ENCODE measurements at regions not wholly inside any gene's neighbourhood (a gene's known extent, or its start where the extent isn't known, plus 50 kb on each side); places are given as distances from the start of the nearest gene placed in this dataset.

GRCh38 chrX:124229374-124229773 is 103.1 kb upstream of the TEX13D start:
- H3K9me3 ChIP-seq (ENCODE audit: low read depth): no peaks in the 10 kb centered on the region
- TF ChIP-seq EZH2phosphoT487 (IDR thresholded peaks at IDR 0.05): no peak
- TF ChIP-seq CTCF (IDR thresholded peaks at IDR 0.05): no peak
- no peak for TF ChIP-seq EZH2 (IDR thresholded peaks at IDR 0.05)
- H3K27me3 ChIP-seq: no peaks in the 10 kb centered on the region
- peak overlapping the region; percentile 52 for H3K4me2 ChIP-seq
- Mint-ChIP-seq H3K27ac (peak overlapping the region; percentile 96), H3K4me1 (peaks cover 61% of the 10 kb centered on the region), H3K9me3 (peaks cover 6% of the 10 kb centered on the region), H3K36me3 (no peaks in the 10 kb centered on the region), H3K27me3 (ENCODE audit: insufficient read depth, low read depth) (peaks cover 4% of the 10 kb centered on the region), H3K4me3 (no peak overlapping the region)
- peak overlapping the region; percentile 63 for H3K27ac ChIP-seq
- H3K9ac ChIP-seq: no peak overlapping the region
- H3K36me3 ChIP-seq: no peaks in the 10 kb centered on the region
- H3K79me2 ChIP-seq (ENCODE audit: low read depth): no peaks in the 10 kb centered on the region
- peaks cover 36% of the 10 kb centered on the region for H3K4me1 ChIP-seq
- H3K4me3 ChIP-seq: no peak overlapping the region
- no peaks in the 10 kb centered on the region for H4K20me1 ChIP-seq (ENCODE audit: low read depth)
- peak; percentile 71 for DNase-seq (ENCODE audit: low spot score)
- H2AFZ ChIP-seq (replicated peaks): no peak overlapping the region
- peaks cover 36% of the 10 kb centered on the region for H3F3A ChIP-seq (ENCODE audit: low read depth)

GRCh38 chrX:124230655-124231450 is 101.6 kb upstream of the TEX13D start:
- Mint-ChIP-seq H3K4me3 (peak overlapping the region; percentile 39), H3K27ac (peak overlapping the region; percentile 91)

GRCh38 chrX:124231451-124231759 is 101.1 kb upstream of the TEX13D start:
- H3K9me3 Mint-ChIP-seq: peaks cover 11% of the 10 kb centered on the region
- H3K79me2 ChIP-seq (ENCODE audit: low read depth): no peaks in the 10 kb centered on the region
- peak; percentile 27 for DNase-seq (ENCODE audit: low spot score)
- peaks cover 36% of the 10 kb centered on the region for H3F3A ChIP-seq (ENCODE audit: low read depth)
- H3K9ac ChIP-seq: no peak overlapping the region
- H4K20me1 ChIP-seq (ENCODE audit: low read depth): no peaks in the 10 kb centered on the region
- no peaks in the 10 kb centered on the region for H3K27me3 ChIP-seq
- peaks cover 6% of the 10 kb centered on the region for H3K27me3 Mint-ChIP-seq (ENCODE audit: insufficient read depth, low read depth)
- H3K4me2 ChIP-seq: peak overlapping the region; percentile 71
- H3K9me3 ChIP-seq (ENCODE audit: low read depth): peaks cover 3% of the 10 kb centered on the region
- no peak overlapping the region for H3K27ac ChIP-seq
- peak overlapping the region; percentile 85 for H3K27ac Mint-ChIP-seq
- H3K36me3 ChIP-seq: no peaks in the 10 kb centered on the region
- H3K4me1 Mint-ChIP-seq: peaks cover 59% of the 10 kb centered on the region
- peak overlapping the region; percentile 19 for H3K4me3 ChIP-seq
- H3K4me3 Mint-ChIP-seq: no peak overlapping the region
- peaks cover 2% of the 10 kb centered on the region for H3K36me3 Mint-ChIP-seq
- no peak overlapping the region for H2AFZ ChIP-seq (replicated peaks)
- peaks cover 36% of the 10 kb centered on the region for H3K4me1 ChIP-seq
- no peak for TF ChIP-seq EZH2phosphoT487 (IDR thresholded peaks at IDR 0.05)
- TF ChIP-seq EZH2 (IDR thresholded peaks at IDR 0.05): no peak
- no peak for TF ChIP-seq CTCF (IDR thresholded peaks at IDR 0.05)

More at GRCh38 chrX:124230655-124231450, 101.6 kb upstream of the TEX13D start:
- no peaks in the 10 kb centered on the region for H4K20me1 ChIP-seq (ENCODE audit: low read depth)
- H3K9me3 ChIP-seq (ENCODE audit: low read depth): peaks cover 3% of the 10 kb centered on the region
- H3K27ac ChIP-seq: peak overlapping the region; percentile 46
- Mint-ChIP-seq H3K9me3 (peaks cover 11% of the 10 kb centered on the region), H3K4me1 (peaks cover 59% of the 10 kb centered on the region), H3K36me3 (peaks cover 2% of the 10 kb centered on the region), H3K27me3 (ENCODE audit: insufficient read depth, low read depth) (peaks cover 6% of the 10 kb centered on the region)
- TF ChIP-seq CTCF (IDR thresholded peaks at IDR 0.05) (no peak), EZH2phosphoT487 (IDR thresholded peaks at IDR 0.05) (no peak), EZH2 (IDR thresholded peaks at IDR 0.05) (no peak)
- peaks cover 36% of the 10 kb centered on the region for H3F3A ChIP-seq (ENCODE audit: low read depth)
- peaks cover 36% of the 10 kb centered on the region for H3K4me1 ChIP-seq
- peak overlapping the region; percentile 71 for H3K4me2 ChIP-seq
- no peak overlapping the region for H2AFZ ChIP-seq (replicated peaks)
- DNase-seq (ENCODE audit: low spot score): peak; percentile 18
- no peak overlapping the region for H3K9ac ChIP-seq
- no peaks in the 10 kb centered on the region for H3K27me3 ChIP-seq
- H3K4me3 ChIP-seq: peak overlapping the region; percentile 19
- H3K36me3 ChIP-seq: no peaks in the 10 kb centered on the region
- no peaks in the 10 kb centered on the region for H3K79me2 ChIP-seq (ENCODE audit: low read depth)
